Fibroblast of lung (primary cell): ENCODE measurements at regions not wholly inside any gene's neighbourhood (a gene's known extent, or its start where the extent isn't known, plus 50 kb on each side); places are given as distances from the start of the nearest gene placed in this dataset.

ENCODE experiments used
- DNase-seq, 2 donors: peaks; one replicate each; pipeline versions ENCODE4 v3.0.0 to v3.0.0-alpha.2; 2010; ENCODE audit warnings: low read depth in 2 of 2
- H2AFZ ChIP-seq: 2 replicates; pipeline ENCODE4 v1.5.1; 2012; ENCODE audit warnings: low read length, control low read depth, inconsistent platforms
- H3K27ac ChIP-seq: 2 replicates; pipeline ENCODE4 v1.5.1; 2011; ENCODE audit warnings: low read length, control low read depth; ENCODE audit not compliant: insufficient read depth
- H3K27me3 ChIP-seq: 2 replicates; pipeline ENCODE4 v1.5.1; 2011; ENCODE audit warnings: mild to moderate bottlenecking, low read length; ENCODE audit not compliant: control insufficient read depth, insufficient read depth
- H3K36me3 ChIP-seq: 2 replicates; pipeline ENCODE4 v1.5.1; 2011; ENCODE audit warnings: low read length; ENCODE audit not compliant: control insufficient read depth, insufficient read depth
- H3K4me1 ChIP-seq: 2 replicates; pipeline ENCODE4 v1.5.1; 2011; ENCODE audit warnings: low read length; ENCODE audit not compliant: control insufficient read depth, insufficient read depth; ENCODE audit errors: extremely low read depth
- H3K4me2 ChIP-seq: 2 replicates; pipeline ENCODE4 v1.5.1; 2011; ENCODE audit warnings: low read length, control low read depth; ENCODE audit not compliant: insufficient read depth; ENCODE audit errors: extremely low read depth
- H3K4me3 ChIP-seq, 4 experiments: fragments of 200-600 bp in 1 of 4; sonication (generic) in 1 of 4; replicated peaks in 1 of 4; 2 replicates each; pipeline ENCODE4 v1.5.1; 2011 to 2016; ENCODE audit warnings: low read length in 4 of 4, low read depth in 3 of 4, mild to moderate bottlenecking in 3 of 4, control low read depth in 2 of 4, inconsistent platforms in 1 of 4, mixed read lengths in 1 of 4; ENCODE audit not compliant: insufficient read depth in 1 of 4; ENCODE audit errors: control extremely low read depth in 1 of 4
- H3K79me2 ChIP-seq: 2 replicates; pipeline ENCODE4 v1.5.1; 2012; ENCODE audit warnings: mild to moderate bottlenecking, low read length, inconsistent platforms; ENCODE audit not compliant: control insufficient read depth, insufficient read depth
- H3K9ac ChIP-seq: 2 replicates; pipeline ENCODE4 v1.5.1; 2011; ENCODE audit warnings: mild to moderate bottlenecking, low read length, control low read depth; ENCODE audit not compliant: insufficient read depth
- H3K9me3 ChIP-seq: 2 replicates; pipeline ENCODE4 v1.5.1; 2012; ENCODE audit warnings: low read depth, low read length; ENCODE audit not compliant: control insufficient read depth, insufficient read depth
- H4K20me1 ChIP-seq: 2 replicates; pipeline ENCODE4 v1.5.1; 2011; ENCODE audit warnings: low read length; ENCODE audit not compliant: control insufficient read depth, insufficient read depth; ENCODE audit errors: extremely low read depth
- CTCF ChIP-seq, 2 donors: IDR thresholded peaks in 1 of 2; conservative IDR thresholded peaks in 1 of 2; 1 replicate in 1 of 2; 2 replicates in 1 of 2; pipeline ENCODE4 v1.5.1; 2011 to 2012; ENCODE audit warnings: low read length in 2 of 2, control low read depth in 1 of 2, inconsistent platforms in 1 of 2, low read depth in 1 of 2, mild to moderate bottlenecking in 1 of 2
- EZH2 ChIP-seq: IDR thresholded peaks from 2 replicates; pipeline ENCODE4 v1.5.1; 2012; ENCODE audit warnings: low read length, control low read depth, mild to moderate bottlenecking; ENCODE audit errors: missing control alignments

GRCh38 chr2:61750624-61751023 lies 103.2 kb downstream of the FAM161A start:
- H3K4me3 ChIP-seq, result no peak overlapping the region
- H3K4me2 ChIP-seq, result no peak overlapping the region
- no peak overlapping the region for H3K9ac ChIP-seq
- H3K36me3 ChIP-seq, result no peaks in the 10 kb centered on the region
- no peaks in the 10 kb centered on the region for H3K4me1 ChIP-seq
- TF ChIP-seq EZH2 (no peak), CTCF (conservative IDR thresholded peaks at IDR 0.05 in 1 of 2, IDR thresholded peaks at IDR 0.05 in 1 of 2; ENCODE audit: low read depth in 1 of 2, low read length in 2 of 2) (no peak)
- no peaks in the 10 kb centered on the region for H3K9me3 ChIP-seq
- H3K79me2 ChIP-seq, result no peaks in the 10 kb centered on the region
- DNase-seq, result peak; percentile 42 to 74
- no peak overlapping the region for H2AFZ ChIP-seq
- no peaks in the 10 kb centered on the region for H3K27me3 ChIP-seq
- H4K20me1 ChIP-seq, result no peaks in the 10 kb centered on the region
- H3K27ac ChIP-seq, result no peak overlapping the region

- H3K9ac ChIP-seq, result no peak overlapping the region
Measured at GRCh38 chr2:61742955-61743354, 110.9 kb downstream of the FAM161A start.

GRCh38 chr2:61737841-61738240 lies 116.0 kb downstream of the FAM161A start:
- Histone ChIP-seq H3K4me2 (no peak overlapping the region), H3K27ac (no peak overlapping the region), H3K27me3 (no peaks in the 10 kb centered on the region), H3K9me3 (no peaks in the 10 kb centered on the region), H3K4me1 (no peaks in the 10 kb centered on the region), H4K20me1 (no peaks in the 10 kb centered on the region), H3K4me3 (no peak overlapping the region), H3K79me2 (no peaks in the 10 kb centered on the region), H3K9ac (no peak overlapping the region), H2AFZ (no peak overlapping the region), H3K36me3 (no peaks in the 10 kb centered on the region)
- no peak for TF ChIP-seq CTCF (conservative IDR thresholded peaks at IDR 0.05 in 1 of 2, IDR thresholded peaks at IDR 0.05 in 1 of 2; ENCODE audit: low read depth in 1 of 2, low read length in 2 of 2)
- no peak for TF ChIP-seq EZH2
- no peak for DNase-seq

More at GRCh38 chr2:61742955-61743354, 110.9 kb downstream of the FAM161A start:
- Histone ChIP-seq H3K4me1 (no peaks in the 10 kb centered on the region), H3K27me3 (no peaks in the 10 kb centered on the region), H4K20me1 (no peaks in the 10 kb centered on the region), H3K4me2 (no peak overlapping the region), H3K36me3 (no peaks in the 10 kb centered on the region), H3K4me3 (no peak overlapping the region), H3K9me3 (no peaks in the 10 kb centered on the region), H3K79me2 (no peaks in the 10 kb centered on the region), H3K27ac (no peak overlapping the region), H2AFZ (no peak overlapping the region)
- TF ChIP-seq CTCF (conservative IDR thresholded peaks at IDR 0.05 in 1 of 2, IDR thresholded peaks at IDR 0.05 in 1 of 2; ENCODE audit: low read depth in 1 of 2, low read length in 2 of 2), result no peak
- TF ChIP-seq EZH2, result no peak
- no peak for DNase-seq
